GM12872 (cell line): ENCODE measurements at regions not wholly inside any gene's neighbourhood (a gene's known extent, or its start where the extent isn't known, plus 50 kb on each side); places are given as distances from the start of the nearest gene placed in this dataset.

Experiments used
- TF ChIP-seq, protein P1 (sequence below): IDR thresholded peaks from 3 replicates; pipeline ENCODE4 v1.5.1; 2011; ENCODE audit warnings: low read depth, mild to moderate bottlenecking, low read length, moderate library complexity; ENCODE audit not compliant: insufficient read depth

DNA sequence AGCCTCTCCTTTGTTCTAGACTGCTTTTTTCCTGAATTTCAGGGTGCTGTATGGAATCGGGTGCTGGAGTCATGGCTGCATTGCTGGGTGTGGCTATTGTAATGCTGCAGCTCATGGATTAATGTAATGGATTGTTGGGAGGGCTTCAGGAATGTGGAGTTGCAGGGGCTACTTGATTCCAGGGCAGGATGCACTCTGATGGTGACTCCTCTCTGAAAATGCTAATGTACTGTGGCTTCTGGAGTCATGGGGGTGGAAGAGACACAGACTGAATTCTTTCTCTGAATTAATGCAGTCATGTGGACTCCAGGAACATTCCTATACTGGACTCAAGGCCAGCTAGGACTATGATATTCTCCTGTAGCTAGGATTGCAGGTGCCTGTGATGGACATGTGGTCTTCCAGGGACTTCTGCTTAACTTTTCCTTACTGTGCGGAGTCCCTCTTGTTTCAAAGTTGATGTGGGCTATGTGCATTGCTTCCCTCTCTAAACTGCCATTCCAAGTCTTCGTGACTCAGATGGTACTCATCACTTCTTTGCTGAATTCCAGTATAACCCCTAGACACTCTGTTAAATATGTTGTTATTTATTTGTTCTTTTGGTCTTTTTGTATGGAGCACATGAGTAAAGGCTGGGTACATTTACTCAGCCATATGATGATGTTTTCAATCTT is 396.2 kb downstream of the KCTD16 start:
- TF ChIP-seq, protein P1, sequence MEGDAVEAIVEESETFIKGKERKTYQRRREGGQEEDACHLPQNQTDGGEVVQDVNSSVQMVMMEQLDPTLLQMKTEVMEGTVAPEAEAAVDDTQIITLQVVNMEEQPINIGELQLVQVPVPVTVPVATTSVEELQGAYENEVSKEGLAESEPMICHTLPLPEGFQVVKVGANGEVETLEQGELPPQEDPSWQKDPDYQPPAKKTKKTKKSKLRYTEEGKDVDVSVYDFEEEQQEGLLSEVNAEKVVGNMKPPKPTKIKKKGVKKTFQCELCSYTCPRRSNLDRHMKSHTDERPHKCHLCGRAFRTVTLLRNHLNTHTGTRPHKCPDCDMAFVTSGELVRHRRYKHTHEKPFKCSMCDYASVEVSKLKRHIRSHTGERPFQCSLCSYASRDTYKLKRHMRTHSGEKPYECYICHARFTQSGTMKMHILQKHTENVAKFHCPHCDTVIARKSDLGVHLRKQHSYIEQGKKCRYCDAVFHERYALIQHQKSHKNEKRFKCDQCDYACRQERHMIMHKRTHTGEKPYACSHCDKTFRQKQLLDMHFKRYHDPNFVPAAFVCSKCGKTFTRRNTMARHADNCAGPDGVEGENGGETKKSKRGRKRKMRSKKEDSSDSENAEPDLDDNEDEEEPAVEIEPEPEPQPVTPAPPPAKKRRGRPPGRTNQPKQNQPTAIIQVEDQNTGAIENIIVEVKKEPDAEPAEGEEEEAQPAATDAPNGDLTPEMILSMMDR: no peak

DNA sequence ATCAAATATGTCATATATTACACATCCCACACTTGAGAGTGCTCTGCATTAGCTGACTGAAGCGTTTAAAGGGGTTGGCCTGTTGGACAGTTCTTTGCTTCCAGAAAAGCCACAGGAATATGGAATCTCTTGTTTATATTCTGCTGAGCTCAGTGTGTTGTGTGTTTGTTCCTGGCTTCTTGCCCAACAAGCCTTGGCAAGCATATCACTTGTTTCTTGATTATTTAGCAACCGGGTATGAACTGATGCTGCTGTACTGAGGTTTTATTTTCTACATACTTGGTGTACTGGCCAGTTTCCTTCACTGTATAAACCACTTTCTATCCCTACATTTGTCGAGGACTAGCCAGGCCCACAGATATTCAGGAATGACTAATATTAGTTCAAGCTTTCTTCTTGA is 378.9 kb downstream of the KCTD16 start:
- TF ChIP-seq, protein P1: no peak

DNA sequence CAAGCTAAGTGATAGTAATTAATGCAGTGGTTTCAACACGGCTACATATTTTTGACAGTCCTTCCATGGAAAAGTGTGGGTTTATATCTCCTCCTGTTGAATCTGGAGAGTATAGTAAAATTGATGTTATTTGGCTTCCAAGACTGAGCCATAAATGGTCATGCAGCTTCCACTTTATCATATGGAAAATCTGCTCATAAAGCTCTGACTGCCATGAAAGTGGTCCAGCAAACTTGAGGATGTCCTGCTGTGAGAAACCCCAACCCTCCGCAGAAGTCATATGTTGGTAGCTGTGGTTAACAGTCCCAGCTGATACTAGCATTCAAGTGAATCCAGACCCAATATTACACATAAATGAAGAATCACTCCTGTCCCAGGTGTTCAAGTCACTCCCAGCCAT is 378.3 kb downstream of the KCTD16 start:
- TF ChIP-seq, protein P1: no peak

DNA sequence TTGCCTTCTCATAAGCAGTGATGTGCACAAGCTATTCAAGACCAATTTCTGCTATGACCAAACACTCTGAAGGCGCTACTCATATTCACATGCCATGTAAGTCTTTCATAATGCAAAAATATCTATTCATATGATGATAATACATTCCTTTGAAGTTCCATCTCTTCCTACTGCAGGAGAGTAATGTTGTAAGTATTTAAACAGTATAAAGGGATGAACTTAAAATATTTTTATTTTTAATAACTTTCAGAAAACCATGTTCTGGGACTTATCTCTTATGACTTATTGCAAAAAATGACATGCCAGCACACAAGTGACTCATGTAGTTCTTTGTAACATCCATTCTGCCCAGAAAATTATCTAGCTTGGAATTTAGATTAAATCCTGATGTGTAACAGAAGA is 376.4 kb downstream of the KCTD16 start:
- TF ChIP-seq, protein P1: no peak

DNA sequence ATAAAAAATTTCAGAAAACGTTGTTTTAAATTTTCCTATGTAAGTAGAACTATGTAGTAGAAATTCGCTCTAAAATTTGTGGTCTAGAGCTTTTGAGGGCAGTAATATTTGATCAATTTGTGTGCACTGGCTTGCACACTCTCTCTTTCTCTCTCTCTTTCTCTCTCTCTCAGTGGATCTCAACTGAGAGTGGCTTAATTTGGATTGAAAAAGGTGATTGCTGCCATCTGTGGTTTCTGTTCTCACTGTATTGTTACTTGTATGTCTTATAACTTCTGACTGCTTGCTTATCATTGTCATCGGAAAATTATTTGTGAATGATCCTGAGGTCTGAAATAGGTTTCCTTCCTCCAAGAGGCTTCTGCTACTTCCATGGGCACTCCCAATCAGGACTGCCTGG is 368.2 kb downstream of the KCTD16 start:
- TF ChIP-seq, protein P1: no peak
